CD4-positive, alpha-beta T cell treated with Interleukin-10 for 1 hour (primary cell): ENCODE measurements at regions not wholly inside any gene's neighbourhood (a gene's known extent, or its start where the extent isn't known, plus 50 kb on each side); places are given as distances from the start of the nearest gene placed in this dataset.

Source experiments
- DNase-seq: peaks from one replicate; pipeline ENCODE4 v3.0.0-alpha.2; 2020

DNA sequence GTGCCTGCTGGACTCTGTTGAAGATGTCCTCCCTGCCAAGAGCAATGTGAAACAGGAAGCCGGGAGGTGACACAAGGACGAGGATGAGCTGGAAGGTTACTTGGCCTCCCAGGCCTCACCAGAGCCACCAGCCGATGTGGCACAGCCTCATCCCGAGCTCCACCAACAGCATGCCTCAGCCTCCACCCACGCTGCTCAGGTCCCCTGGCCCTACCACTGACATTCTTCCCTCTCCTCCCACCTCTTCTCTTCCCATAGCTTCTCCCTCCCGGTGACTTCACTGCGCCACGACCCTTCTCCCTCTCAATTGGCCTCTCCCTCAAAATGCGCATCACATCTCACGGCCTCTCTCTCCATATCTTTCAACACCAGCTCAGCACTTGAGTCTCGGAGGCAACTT, 249.9 kb downstream of the SKAP2 start:
- DNase-seq: no peak

DNA sequence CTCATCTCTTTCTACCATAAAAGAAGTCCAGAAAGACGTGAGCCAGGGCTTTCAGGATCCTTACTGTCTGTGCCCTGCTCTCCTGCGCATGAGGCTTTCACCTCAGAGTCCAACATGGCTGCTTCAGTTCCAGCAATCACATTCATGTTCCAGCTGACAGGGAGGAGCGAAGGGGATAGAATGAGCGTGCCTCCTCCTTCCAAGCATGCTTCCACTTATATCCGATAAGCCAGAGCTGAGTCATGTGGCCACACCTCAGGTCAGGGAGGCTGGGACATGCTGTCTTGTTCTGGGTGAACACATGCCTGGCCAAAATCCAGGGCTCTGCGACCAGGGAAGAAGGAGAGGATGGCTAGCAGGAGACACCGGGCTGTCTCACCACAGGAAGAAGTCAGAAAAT, 248.2 kb downstream of the SKAP2 start:
- no peak for DNase-seq

GRCh38 chr7:26617066-26617465, 247.3 kb downstream of the SKAP2 start:
- no peak for DNase-seq
